ENCODE measurements at regions not wholly inside any gene's neighbourhood (a gene's known extent, or its start where the extent isn't known, plus 50 kb on each side); places are given as distances from the start of the nearest gene placed in this dataset.

- Mint-ChIP-seq H3K9me3 (no peaks in the 10 kb centered on the region), H3K27me3 (no peaks in the 10 kb centered on the region), H3K4me3 (no peak overlapping the region), H3K4me1 (no peaks in the 10 kb centered on the region), H3K36me3 (ENCODE audit: low read depth) (no peaks in the 10 kb centered on the region), H3K27ac (no peak overlapping the region)
- ChIA-PET POLR2A (no interaction called here), CTCF (no interaction called here)
- intact Hi-C loops (cut with micrococcal nuclease), result no loop called here
- ATAC-seq (ENCODE audit: low read depth), result no peak
- TF ChIP-seq CTCF (IDR thresholded peaks at IDR 0.05), result no peak
- DNase-seq, result no peak
Measured at GRCh38 chr5:118556792-118557191, 431.6 kb downstream of the DTWD2 start.

GRCh38 chr5:118555727-118556126 is 432.6 kb downstream of the DTWD2 start:
- ChIA-PET CTCF (no interaction called here), POLR2A (no interaction called here)
- TF ChIP-seq CTCF (IDR thresholded peaks at IDR 0.05), result no peak
- no peak for ATAC-seq (ENCODE audit: low read depth)
- Mint-ChIP-seq H3K27me3 (no peaks in the 10 kb centered on the region), H3K9me3 (no peaks in the 10 kb centered on the region), H3K36me3 (ENCODE audit: low read depth) (no peaks in the 10 kb centered on the region), H3K27ac (no peak overlapping the region), H3K4me1 (no peaks in the 10 kb centered on the region), H3K4me3 (no peak overlapping the region)
- intact Hi-C loops (cut with micrococcal nuclease), result no loop called here
- DNase-seq, result no peak

- ChIA-PET POLR2A (no interaction called here), CTCF (no interaction called here)
- no peaks in the 10 kb centered on the region for H3K9me3 Mint-ChIP-seq
- no peak overlapping the region for H3K27ac Mint-ChIP-seq
- no peak for ATAC-seq (ENCODE audit: low read depth)
- intact Hi-C loops (cut with micrococcal nuclease), result no loop called here
- H3K4me1 Mint-ChIP-seq, result no peaks in the 10 kb centered on the region
- no peaks in the 10 kb centered on the region for H3K36me3 Mint-ChIP-seq (ENCODE audit: low read depth)
- TF ChIP-seq CTCF (IDR thresholded peaks at IDR 0.05), result no peak
- H3K27me3 Mint-ChIP-seq, result no peaks in the 10 kb centered on the region
- H3K4me3 Mint-ChIP-seq, result no peak overlapping the region
- no peak for DNase-seq
Measured at GRCh38 chr5:118554981-118555380, 433.4 kb downstream of the DTWD2 start.

- no peak for TF ChIP-seq CTCF (IDR thresholded peaks at IDR 0.05)
- intact Hi-C loops (cut with micrococcal nuclease), result no loop called here
- Mint-ChIP-seq H3K9me3 (no peaks in the 10 kb centered on the region), H3K27ac (no peak overlapping the region), H3K4me3 (no peak overlapping the region), H3K27me3 (no peaks in the 10 kb centered on the region), H3K4me1 (no peaks in the 10 kb centered on the region), H3K36me3 (ENCODE audit: low read depth) (no peaks in the 10 kb centered on the region)
- DNase-seq (no peak), ATAC-seq (ENCODE audit: low read depth) (no peak)
- CTCF ChIA-PET, result no interaction called here
- POLR2A ChIA-PET, result no interaction called here
Measured at GRCh38 chr5:118554241-118554640, 434.1 kb downstream of the DTWD2 start.

- Mint-ChIP-seq H3K9me3 (no peaks in the 10 kb centered on the region), H3K4me1 (no peaks in the 10 kb centered on the region), H3K4me3 (no peak overlapping the region), H3K27me3 (no peaks in the 10 kb centered on the region), H3K36me3 (ENCODE audit: low read depth) (no peaks in the 10 kb centered on the region), H3K27ac (no peak overlapping the region)
- ATAC-seq (ENCODE audit: low read depth) (no peak), DNase-seq (no peak)
- intact Hi-C loops (cut with micrococcal nuclease), result no loop called here
- CTCF ChIA-PET, result no interaction called here
- POLR2A ChIA-PET, result no interaction called here
- TF ChIP-seq CTCF (IDR thresholded peaks at IDR 0.05), result no peak
Measured at GRCh38 chr5:118553662-118554061, 434.7 kb downstream of the DTWD2 start.

Measured in activated B cell treated with CpG ODN at 0.5 μM for 24 hours (primary cell).